HL-60/S4 (cell line): ENCODE measurements at regions not wholly inside any gene's neighbourhood (a gene's known extent, or its start where the extent isn't known, plus 50 kb on each side); places are given as distances from the start of the nearest gene placed in this dataset.

Experiments
- in situ Hi-C: fragments of 300-500 bp; cut with MboI; formaldehyde crosslinking; loops from 2 replicates; pipeline ENCODE4 v1.14.3; 2022; ENCODE audit warnings: low sequenced_read_pairs

DNA sequence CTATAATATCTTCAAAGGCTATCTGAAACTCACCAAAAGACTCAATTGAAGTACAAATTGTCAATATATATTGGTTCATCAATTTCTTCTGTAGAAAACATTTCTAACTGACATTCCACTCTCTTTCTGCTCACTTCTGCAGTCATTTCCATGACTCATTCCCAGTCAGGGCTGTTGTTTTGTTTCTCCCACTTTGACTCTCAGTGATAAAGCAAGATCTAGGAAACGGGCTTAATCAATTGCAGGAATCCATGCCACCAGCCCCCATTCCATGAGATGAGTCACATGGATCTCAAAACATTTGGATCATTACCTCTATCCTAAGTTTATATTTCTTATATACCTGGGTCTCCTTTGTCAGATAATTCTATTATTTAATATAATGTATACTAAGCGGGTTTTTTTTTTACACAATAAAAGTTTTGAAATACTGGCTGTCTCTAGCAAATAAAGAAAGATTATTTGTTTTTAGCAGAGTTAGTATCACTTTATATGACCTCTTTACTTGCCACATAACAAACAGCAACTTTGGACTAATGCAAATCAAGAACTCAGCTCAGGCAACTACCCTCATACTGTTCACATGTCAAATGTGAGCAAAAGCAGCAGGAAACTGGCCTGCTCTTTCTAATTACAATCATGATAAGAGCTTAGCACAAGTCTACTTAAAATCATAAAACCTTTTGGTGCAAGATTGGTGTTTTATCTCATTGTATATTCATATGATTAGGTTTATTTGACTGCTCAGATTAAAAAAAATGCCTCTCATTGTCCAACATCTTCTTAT, 251.1 kb upstream of the PIK3C3 start:
- in situ Hi-C loops, result no loop called here

DNA sequence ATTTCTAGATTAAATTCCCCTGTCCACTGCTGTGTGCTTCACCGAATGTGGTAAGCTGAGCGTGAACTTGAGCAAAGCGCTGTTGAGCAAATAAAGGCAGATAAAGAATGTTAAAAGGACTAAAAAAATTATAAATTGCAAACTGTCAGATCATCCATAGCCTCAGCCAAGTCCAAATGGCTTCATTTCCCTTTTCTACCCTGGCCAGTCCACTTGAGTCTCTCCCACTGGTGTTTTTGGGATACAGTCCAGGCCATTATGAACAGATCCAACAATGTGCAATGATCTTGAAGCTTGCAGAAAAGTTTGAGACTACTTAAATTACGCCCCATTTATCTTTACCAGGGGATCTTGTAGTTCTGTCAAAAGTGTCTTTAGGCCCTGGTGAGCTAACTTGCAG, 254.6 kb upstream of the PIK3C3 start:
- in situ Hi-C loops, result no loop called here

DNA sequence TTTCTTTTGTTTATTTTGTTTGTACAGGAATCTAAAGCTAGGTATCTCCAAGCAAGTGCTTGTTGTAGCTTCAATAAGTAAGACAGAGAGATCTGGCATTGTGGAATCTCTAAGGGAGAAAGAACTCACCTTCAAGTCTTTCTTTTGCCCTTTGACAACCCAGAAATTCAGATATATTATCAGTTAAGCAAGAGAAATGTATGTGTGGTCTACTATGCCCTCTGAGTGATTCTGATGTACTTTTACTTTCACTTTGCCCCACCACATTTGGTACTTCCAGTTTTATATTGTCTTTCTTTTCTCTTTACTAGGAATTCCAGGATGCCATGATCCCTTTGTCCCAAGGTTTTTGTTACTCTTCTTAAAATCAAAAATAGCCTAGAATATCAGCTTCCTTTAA, 259.6 kb upstream of the PIK3C3 start:
- in situ Hi-C loops, result no loop called here

DNA sequence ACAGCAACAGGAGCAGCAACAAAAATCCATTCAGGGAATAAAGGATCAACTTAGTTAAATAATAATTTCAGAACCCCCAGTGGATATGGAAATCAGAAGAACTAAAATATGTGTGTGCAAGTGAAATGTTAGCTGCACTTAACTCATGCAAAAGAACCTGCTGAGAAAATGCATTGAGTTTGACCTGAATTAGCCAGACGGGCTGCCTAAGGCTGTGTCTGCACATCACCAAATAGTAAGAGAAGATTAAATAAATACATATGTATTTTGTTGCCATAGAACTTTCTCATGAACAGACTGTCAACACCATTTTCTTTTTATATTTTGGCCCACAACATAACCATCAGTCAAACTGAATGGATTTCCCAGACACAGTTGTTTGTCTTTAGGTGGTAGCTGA, 262.0 kb upstream of the PIK3C3 start:
- in situ Hi-C loops, result no loop called here

DNA sequence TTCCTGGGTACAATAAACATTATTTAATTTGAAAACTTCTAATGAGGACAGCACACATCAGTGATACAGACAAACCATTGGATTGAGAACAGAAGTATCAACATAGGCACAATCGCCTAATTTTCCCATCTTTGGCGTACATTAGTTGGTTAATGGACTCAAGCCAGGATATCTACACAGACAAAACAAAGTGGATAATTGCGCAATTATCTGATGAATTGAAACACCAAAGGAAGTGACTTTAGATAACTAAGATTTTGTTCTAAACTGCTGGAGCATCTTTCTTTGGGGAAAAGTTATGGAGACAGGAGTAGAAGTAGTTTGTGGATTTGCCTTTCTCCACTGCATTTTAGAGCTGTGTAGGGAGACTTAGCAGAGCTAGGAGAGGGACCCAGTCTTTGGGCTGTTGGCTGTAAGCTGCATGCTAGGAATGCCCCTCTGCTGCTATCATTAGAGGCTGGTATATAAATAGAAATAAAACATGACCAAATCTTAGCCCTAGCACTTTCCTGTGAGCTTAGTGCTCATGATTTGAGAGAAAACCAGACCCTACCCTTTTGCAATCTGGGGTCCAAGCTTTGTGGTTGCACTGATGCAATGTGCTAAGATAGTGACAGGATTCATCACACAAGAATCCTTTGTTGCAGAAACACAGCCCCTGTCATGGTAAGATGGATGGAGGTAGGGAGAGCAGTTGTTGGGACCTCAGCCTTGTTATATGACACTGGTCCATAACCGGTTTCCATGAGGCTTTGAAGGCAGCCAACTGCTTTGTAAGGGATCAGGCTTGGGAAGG, 264.5 kb upstream of the PIK3C3 start:
- in situ Hi-C loops, result no loop called here

DNA sequence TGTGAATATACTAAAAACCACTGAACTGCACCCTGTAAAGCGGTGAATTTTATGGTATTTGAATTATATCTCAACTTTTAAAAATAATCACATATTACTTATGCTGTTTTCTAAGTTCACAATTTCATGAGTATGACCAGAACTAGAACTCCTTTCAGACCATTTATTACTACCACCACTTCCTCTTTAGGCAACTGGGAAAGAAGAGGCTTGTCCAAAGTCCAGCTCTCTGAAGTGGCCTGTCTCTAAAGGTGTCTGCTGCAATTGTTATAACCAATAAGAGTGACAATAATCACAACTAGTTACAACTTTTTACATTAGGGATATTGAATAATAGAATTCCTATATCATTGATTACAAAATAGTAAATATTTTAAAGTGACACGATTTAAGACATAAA, 267.9 kb upstream of the PIK3C3 start:
- in situ Hi-C loops, result no loop called here

DNA sequence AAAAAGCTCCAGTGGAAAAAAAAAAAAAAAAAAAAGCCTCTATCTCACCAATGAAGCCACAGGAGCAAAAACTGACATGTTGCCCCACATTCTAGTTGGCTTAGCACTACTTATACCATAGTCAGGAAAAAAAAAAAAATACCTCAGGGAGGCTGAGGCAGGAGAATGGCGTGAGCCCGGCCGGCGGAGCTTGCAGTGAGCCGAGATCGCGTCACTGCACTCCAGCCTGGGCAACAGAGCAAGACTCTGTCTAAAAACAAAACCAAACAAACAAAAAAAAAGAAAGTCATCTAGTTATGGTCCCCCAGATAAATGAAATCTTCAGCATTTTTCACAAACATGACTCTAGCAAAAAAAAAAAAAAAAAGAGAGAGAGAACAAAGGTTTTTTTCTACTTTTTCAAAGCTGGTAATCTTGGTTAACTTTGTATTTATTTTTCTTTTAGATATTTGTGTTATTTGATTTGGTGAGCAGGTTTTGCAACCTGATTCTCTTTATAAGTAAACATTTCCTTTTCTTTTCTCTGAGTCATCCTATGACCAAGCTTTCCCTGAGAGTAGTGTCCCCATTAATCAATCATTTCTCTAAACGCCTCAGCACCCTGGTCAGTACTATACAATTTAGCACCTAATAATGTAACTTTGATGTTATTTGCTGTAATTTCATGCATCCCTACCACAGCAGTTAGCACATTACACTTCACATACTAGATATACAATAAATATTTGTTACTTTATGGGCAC, 273.7 kb upstream of the PIK3C3 start:
- in situ Hi-C loops, result no loop called here

DNA sequence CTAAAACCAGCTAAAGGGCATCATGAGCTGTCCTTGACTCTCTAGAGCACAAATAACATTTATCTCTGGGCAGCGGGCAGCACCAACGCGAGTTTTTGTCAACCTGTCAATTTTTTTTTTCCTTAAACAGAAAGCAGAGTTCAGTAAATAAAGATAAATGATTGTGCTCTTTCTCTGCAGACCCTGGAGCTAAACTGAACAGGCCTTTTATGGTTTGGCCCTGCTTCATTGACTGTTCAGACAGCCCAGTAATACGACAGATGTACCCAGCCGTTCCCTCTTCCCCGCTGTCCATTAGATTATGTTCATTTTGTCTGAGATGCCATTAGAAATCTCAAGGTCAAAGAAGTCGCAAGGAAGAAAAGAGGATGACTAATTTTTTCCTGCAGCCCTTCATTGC, 280.5 kb upstream of the PIK3C3 start:
- in situ Hi-C loops, result no loop called here

DNA sequence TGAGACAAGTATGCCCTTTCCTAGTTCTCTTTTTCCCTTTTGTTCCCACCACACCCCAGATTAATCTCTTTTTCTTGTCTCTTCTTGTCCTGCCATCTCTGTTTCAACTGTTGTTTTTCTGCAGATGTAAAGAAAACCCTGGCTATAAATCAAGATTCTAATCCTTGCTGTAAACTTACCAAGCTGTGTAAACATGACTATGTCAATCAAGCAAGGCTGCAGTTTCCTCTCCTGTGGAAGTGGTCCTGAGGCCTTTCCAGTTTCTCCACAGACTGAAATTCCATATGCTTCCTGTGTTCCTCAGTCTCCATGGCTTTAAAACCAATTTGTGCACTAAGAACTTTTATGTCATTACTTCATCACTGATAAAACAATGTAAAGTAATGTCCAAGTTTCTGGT, 288.8 kb upstream of the PIK3C3 start:
- in situ Hi-C loops, result no loop called here

DNA sequence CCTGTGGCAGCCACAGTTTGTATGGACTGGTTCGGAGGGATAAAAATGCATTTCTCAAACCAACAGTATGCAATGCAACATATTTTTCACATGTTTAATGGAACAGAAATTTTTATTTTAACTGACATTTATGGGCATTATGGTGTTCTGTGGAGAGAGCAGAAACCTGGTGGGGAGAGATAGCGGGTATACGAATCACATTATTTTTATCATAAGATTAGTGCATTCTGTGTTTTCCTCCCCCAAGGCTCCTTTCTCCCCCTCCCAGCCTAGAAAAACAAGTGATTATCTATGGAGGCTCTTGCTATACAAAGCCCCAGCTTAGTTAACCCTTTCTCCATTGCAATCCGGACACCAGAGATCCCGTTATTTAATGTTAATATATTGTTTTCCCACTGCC, 289.8 kb upstream of the PIK3C3 start:
- in situ Hi-C loops, result no loop called here

DNA sequence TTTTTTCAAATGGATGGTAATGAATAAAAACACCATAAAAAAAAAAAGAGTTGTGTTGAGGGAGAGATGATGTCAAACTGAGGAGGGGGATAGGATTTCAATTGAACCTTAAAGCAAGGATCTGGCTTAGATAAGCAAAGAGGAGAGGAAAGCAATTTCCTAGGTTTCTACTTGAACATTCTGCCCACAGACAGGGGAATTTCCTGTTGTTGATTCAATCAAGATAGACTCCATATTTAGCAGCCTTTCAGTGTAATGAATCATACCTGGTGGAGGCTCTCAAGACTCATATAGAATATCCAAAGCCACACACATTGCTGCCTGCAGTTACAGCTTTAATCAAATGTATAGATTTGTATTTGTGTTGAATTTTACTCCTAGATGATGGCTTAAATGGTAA, 294.4 kb upstream of the PIK3C3 start:
- in situ Hi-C loops, result no loop called here

DNA sequence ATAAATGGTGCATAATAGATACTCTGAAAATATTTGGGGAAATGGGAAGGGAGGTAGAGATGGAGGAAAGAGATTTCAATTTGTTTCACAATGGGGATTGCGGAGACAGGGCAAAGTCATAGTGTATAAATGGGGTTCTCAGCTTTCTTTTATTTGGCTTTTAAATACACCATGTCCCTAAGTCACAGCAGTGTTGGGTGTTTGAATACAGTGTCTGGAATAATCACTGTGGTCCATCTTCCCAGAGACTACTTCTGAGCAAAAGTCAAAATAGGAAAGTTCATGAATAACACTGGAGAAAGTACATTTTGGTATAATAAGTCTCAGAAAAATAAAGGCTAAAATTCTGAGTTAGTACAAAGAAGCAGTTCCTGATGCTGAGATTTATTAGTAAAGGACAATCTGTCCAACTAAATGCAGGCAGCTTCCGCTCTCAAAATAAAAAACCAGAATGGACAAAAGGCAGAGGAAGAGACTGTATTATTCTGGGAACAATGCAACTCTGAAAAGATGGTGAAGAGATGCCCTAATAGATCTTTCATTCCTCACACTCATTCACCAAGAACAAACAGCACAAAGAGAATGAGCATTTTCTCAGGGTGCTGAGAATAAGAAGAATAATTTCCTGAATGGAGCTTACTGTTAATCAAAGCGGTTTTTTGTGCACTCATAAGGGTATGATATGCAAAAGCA, 295.4 kb upstream of the PIK3C3 start:
- in situ Hi-C loops, result no loop called here

DNA sequence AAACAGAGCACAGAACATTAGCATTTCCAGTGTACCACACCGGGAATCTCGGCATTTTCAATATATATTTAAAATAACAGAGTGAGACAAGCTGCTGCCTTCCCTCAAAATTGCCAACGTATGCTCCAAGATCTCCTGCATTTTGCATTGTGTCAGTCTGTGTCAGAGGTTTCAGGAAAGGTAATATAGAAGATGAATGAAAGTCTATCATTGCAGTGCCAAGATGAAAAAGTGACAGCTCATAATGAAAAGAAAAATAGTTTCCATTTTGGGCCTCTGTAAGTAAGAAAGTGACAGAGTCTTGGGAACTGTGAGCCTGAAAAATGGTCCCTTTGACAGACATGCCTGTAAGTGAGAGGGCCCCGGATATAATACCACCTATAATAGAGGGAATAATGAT, 297.8 kb upstream of the PIK3C3 start:
- in situ Hi-C loops, result no loop called here

DNA sequence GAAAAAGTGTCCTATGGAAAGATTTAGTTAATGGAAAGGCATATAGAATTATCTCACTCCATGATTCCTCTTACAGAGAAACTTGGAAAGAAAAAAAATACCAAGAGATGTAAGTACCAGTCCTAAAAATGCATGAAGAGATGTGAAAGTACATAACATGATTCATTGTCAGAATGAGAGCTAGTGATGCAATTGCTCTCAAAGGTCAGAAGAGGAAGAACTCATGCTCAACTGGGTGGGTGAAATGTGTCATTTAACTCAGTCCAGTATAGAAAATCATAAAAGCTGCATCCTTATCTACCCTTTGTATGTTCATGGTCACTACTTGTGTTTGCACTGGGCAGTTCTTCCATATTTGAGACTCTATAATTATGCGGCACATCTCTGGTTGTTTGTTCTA, 300.0 kb upstream of the PIK3C3 start:
- in situ Hi-C loops, result no loop called here

DNA sequence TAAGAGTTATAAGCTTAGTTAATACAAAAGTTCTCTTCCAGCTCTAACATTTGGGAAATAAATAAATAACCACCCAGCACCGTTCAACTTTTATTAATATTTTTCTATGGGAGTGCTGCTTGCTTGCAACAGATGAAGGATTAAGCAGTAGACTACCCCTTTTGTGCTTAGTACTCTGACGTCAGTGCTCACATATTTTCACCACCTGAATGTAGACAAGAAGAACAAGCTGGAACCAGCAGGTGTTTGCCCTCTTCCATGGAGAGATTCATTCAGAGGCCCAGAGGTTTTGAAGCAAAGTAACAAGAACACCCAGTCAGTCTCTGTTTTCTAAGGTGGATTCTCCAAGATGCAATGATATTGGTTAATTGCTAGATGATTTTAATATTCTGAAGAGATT, 307.1 kb upstream of the PIK3C3 start:
- in situ Hi-C loops, result no loop called here

DNA sequence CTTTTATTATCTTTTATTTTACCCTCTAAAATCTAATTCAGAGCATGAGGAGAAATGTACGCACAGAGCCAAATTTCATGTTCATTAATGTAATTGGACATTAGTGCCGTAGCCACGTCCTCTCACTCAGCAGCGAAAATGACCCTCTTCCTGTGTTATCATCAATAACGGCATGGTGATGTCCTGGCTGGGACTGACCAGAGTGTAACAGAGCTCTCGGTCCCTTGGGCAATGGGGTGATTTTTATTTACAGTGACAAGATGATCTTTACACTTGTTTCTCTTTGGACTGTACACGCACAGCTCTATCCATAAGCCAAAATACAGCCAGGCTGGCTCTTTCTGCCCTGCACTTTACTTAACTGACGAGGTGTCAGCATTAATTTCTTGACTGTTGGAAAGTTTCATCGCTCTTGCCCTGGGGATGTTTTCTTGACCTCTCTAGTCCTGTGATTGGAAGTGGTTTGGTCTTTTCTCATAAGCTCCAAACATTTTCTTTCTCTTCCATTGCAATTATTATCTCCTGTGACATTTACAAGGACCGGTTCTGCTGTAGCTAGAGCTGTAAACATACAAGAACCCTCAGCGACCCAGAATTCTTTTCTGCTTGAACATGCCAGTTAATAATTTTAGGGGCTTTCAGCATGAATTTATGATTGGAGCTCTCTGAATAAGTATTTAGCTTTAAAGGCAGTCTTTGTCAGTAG, 308.0 kb upstream of the PIK3C3 start:
- in situ Hi-C loops, result no loop called here

DNA sequence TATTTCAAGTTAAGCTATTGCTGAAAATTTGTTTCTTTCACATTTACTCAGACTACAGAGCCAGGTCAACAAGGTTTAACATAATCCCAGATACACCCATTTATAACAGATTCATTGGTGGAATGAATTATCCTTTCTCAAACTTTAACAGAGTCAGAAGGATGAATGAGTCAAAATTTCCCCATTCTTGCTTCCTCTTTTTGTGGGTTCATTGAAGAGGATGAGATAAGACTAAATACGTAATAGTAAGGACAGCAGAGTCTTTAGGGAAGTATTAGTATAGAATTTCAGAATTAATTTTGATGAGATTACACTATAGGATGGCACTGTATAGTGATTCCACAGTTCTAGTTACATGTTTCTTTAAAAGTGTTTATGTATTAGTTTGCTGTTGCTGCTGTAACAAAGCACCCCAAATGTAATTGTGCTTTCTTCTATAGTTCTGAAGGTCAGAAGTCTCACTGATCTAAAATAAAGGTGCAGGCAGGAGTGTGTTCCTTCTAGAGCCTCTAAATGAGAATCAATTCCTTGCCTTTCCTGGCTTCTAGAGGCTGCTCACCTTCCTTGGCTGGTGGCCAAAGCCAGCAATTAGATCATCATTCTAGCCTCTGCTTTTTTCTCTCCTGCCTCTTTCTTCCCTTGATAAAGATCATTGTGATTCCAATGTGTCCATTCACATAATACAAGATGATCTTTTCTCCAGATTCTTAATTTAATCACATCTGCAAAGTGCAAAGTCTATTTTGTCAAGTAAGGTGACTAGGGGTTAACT, 309.3 kb upstream of the PIK3C3 start:
- in situ Hi-C loops, result no loop called here

DNA sequence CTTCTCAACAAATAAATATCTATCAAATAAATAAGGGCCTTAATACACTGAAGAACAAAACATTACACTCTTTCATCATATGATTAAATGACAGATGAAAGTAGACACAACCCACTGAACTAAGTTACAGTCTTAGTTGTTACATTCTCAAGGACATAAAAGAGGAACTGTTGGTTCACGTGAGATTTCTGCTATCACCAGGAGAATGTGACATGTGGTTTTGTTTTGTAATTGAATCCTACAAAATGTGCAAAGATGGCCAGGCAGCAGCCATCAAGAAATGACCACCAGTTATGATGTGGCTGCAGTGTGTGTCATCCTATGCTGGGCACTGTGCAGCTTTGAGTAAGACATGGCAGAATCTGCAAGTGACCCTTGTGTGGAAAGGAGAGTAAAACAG, 310.6 kb upstream of the PIK3C3 start:
- in situ Hi-C loops, result no loop called here

DNA sequence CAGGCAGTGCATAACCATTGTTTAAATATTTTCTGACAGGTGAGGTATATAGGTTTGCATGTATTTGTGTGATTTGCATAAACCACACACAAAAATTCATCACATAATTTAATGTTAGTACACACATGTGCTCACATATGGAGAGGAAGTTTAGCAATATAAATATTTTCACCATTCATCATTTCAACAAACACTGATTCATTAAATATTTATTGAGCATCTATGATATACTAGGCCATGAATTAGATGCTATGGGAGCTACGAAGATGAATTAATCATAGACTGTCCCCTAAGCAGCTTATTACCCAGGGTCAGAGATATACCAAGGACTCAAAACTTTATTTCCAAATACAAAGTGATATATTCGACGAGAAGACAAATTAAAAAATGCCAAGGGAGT, 311.6 kb upstream of the PIK3C3 start:
- in situ Hi-C loops, result no loop called here

DNA sequence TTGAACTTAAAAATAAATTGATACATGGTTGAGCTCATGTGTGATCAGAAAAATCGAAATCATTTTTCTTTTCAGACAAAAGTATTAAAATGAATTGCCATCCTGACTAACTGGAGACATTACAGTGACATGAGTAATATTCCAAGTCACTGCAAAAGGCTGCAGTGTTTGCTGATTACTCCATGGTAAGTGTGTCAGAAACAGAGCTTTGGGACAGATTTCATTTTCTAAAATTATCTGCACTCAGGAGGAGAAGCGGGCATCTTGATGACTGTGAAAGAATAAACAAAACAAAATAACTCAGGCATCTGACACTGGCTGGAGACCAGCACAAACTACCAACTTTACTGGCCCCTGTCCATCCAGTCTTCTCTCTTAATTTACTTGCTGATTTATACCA, 312.3 kb upstream of the PIK3C3 start:
- in situ Hi-C loops, result no loop called here
